GM21381 (cell line): ENCODE measurements at regions not wholly inside any gene's neighbourhood (a gene's known extent, or its start where the extent isn't known, plus 50 kb on each side); places are given as distances from the start of the nearest gene placed in this dataset.
"Not testable (repeated sequence)": the region's sequence is repeated elsewhere in the genome, so short reads cannot be mapped to it uniquely, and the experiment has no call there.

Experiments
- ATAC-seq: cut with Tn5 transposase; IDR thresholded peaks from one replicate; pipeline ENCODE4 v1.9.1; 2021; ENCODE audit warnings: mild to moderate bottlenecking, moderate library complexity; ENCODE audit not compliant: unreplicated experiment

GRCh38 chr12:28023156-28023887 is 50.8 kb upstream of the PTHLH start:
- ATAC-seq: no peak

- ATAC-seq: no peak
Observed at GRCh38 chr12:28024231-28024995, 51.9 kb upstream of the PTHLH start.

- no peak for ATAC-seq
Observed at GRCh38 chr12:28025821-28026505, 53.4 kb upstream of the PTHLH start.

GRCh38 chr12:28026701-28027100 is 54.2 kb upstream of the PTHLH start:
- ATAC-seq: no peak

- no peak for ATAC-seq
Observed at GRCh38 chr12:28027328-28027727, 54.8 kb upstream of the PTHLH start.

- ATAC-seq: no peak
Observed at GRCh38 chr12:28027947-28028724, 55.6 kb upstream of the PTHLH start.

- ATAC-seq: no peak
Observed at GRCh38 chr12:28032811-28033537, 60.4 kb upstream of the PTHLH start.

GRCh38 chr12:28033538-28033915 is 61.0 kb upstream of the PTHLH start:
- ATAC-seq: no peak

- ATAC-seq: no peak
Observed at GRCh38 chr12:28034271-28034670, 61.7 kb upstream of the PTHLH start.

GRCh38 chr12:28035500-28035899 is 63.0 kb upstream of the PTHLH start:
- ATAC-seq: no peak

GRCh38 chr12:28036940-28037339 is 64.4 kb upstream of the PTHLH start:
- no peak for ATAC-seq

GRCh38 chr12:28040246-28040645 is 67.7 kb upstream of the PTHLH start:
- no peak for ATAC-seq

GRCh38 chr12:28046600-28046999 is 74.1 kb upstream of the PTHLH start:
- not testable (repeated sequence) for ATAC-seq

- no peak for ATAC-seq
Observed at GRCh38 chr12:28050606-28051005, 78.1 kb upstream of the PTHLH start.

- no peak for ATAC-seq
Observed at GRCh38 chr12:28051516-28052354, 79.2 kb upstream of the PTHLH start.

- no peak for ATAC-seq
Observed at GRCh38 chr12:28053564-28053963, 81.0 kb upstream of the PTHLH start.

GRCh38 chr12:28054583-28054982 is 82.0 kb upstream of the PTHLH start:
- ATAC-seq: no peak

GRCh38 chr12:28057856-28058615 is 85.5 kb upstream of the PTHLH start:
- ATAC-seq: no peak

- ATAC-seq: no peak
Observed at GRCh38 chr12:28059220-28059619, 86.7 kb upstream of the PTHLH start.
